Body of pancreas (tissue), 4 donors: ENCODE measurements at regions not wholly inside any gene's neighbourhood (a gene's known extent, or its start where the extent isn't known, plus 50 kb on each side); places are given as distances from the start of the nearest gene placed in this dataset.

Experiments
- ATAC-seq: fragments of 150-250 bp; one replicate; pipeline ENCODE4 v1.9.1; 2016
- DNase-seq, 4 donors: peaks; one replicate each; pipeline ENCODE4 v3.0.0-alpha.2; 2019
- H3K27ac ChIP-seq, 4 donors: fragments of 200-600 bp; sonication (generic); 1 replicate in 3 of 4; 2 replicates in 1 of 4; pipeline versions ENCODE4 v1.5.1 to v1.6.1; 2016 to 2019; ENCODE audit warnings: mild to moderate bottlenecking in 1 of 4, mixed read lengths in 1 of 4, moderate library complexity in 1 of 4
- H3K27me3 ChIP-seq, 2 donors: fragments of 200-600 bp; sonication (generic); one replicate each; pipeline ENCODE4 v1.6.0; 2016; ENCODE audit warnings: mild to moderate bottlenecking in 1 of 2
- H3K36me3 ChIP-seq, 2 donors: fragments of 200-600 bp; sonication (generic); replicated peaks in 1 of 2; 2 replicates each; pipeline ENCODE4 v1.5.1; 2016; ENCODE audit warnings: low read depth in 2 of 2; ENCODE audit not compliant: insufficient read depth in 1 of 2
- H3K4me1 ChIP-seq: fragments of 200-600 bp; sonication (generic); one replicate; pipeline ENCODE4 v1.6.0; 2016
- H3K4me3 ChIP-seq, 2 donors: fragments of 200-600 bp; sonication (generic); 1 replicate in 1 of 2; 2 replicates in 1 of 2; pipeline ENCODE4 v1.5.1; 2016 to 2019
- H3K9me3 ChIP-seq, 3 donors: fragments of 200-600 bp; sonication (generic); 1 replicate in 2 of 3; 2 replicates in 1 of 3; pipeline ENCODE4 v1.5.1; 2016
- CTCF ChIP-seq, 7 experiments: fragments of 450-650 bp in 4 of 7; fragments of 200-600 bp in 3 of 7; sonication (generic) in 3 of 7; IDR thresholded peaks; one replicate each; pipeline ENCODE4 v1.5.1; 2016 to 2019; ENCODE audit warnings: antibody characterized with exemption in 7 of 7
- POLR2A ChIP-seq, 3 donors: fragments of 450-650 bp; IDR thresholded peaks; one replicate each; pipeline ENCODE4 v1.6.1; 2016; ENCODE audit warnings: antibody characterized with exemption in 3 of 3, mild to moderate bottlenecking in 2 of 3
- WGBS, 2 donors: methylation state at CpG; one replicate each; pipeline ENCODE4 v1.1.5; 2017; 5-methylcytosine and 5-hydroxymethylcytosine counted together
- intact Hi-C: fragments of 100-400 bp; cut with DNase I; formaldehyde crosslinking; loops from one replicate; pipeline ENCODE4 v1.15.1; 2023

- no peak overlapping the region for H3K4me3 ChIP-seq
- H3K27ac ChIP-seq: no peak overlapping the region
- no peaks in the 10 kb centered on the region for H3K36me3 ChIP-seq
- ATAC-seq: no peak
- peak in 1 of 4 donors; percentile 13 for DNase-seq
- H3K27me3 ChIP-seq: no peaks in the 10 kb centered on the region
- no peaks in the 10 kb centered on the region for H3K9me3 ChIP-seq
- intact Hi-C loops: no loop called here
- TF ChIP-seq CTCF (IDR thresholded peaks at IDR 0.05) (no peak), POLR2A (IDR thresholded peaks at IDR 0.05) (no peak)
- WGBS, 2 donors: 65 to 79% methylated on average over 7 to 9 of the region's 9 CpGs
- no peaks in the 10 kb centered on the region for H3K4me1 ChIP-seq
These were observed 131.0 kb upstream of the TOPAZ1 start for GRCh38 chr3:44110648-44111047.

GRCh38 chr3:44111482-44111881, 130.2 kb upstream of the TOPAZ1 start:
- TF ChIP-seq CTCF (IDR thresholded peaks at IDR 0.05) (no peak), POLR2A (IDR thresholded peaks at IDR 0.05) (no peak)
- DNase-seq: no peak
- Histone ChIP-seq H3K4me1 (peaks cover 3% of the 10 kb centered on the region), H3K9me3 (no peaks in the 10 kb centered on the region), H3K27me3 (no peaks in the 10 kb centered on the region), H3K27ac (no peak overlapping the region), H3K36me3 (no peaks in the 10 kb centered on the region), H3K4me3 (no peak overlapping the region)
- no peak for ATAC-seq
- 72 to 77% methylated on average over 2 of the region's 2 CpGs for WGBS, 2 donors
- intact Hi-C loops: no loop called here

GRCh38 chr3:44114142-44114541, 127.5 kb upstream of the TOPAZ1 start:
- Histone ChIP-seq H3K9me3 (no peaks in the 10 kb centered on the region), H3K4me1 (peaks cover 11% of the 10 kb centered on the region), H3K27ac (no peak overlapping the region), H3K4me3 (no peak overlapping the region), H3K27me3 (no peaks in the 10 kb centered on the region), H3K36me3 (no peaks in the 10 kb centered on the region)
- ATAC-seq (peak; percentile 45), DNase-seq (peak; percentile 32 to 70 (median 58))
- 27 to 40% methylated on average over 2 to 12 of the region's 12 CpGs for WGBS, 2 donors
- intact Hi-C loops: no loop called here
- TF ChIP-seq POLR2A (IDR thresholded peaks at IDR 0.05) (no peak), CTCF (IDR thresholded peaks at IDR 0.05) (peak; percentile 25 to 54 (median 34))

- no peaks in the 10 kb centered on the region for H3K9me3 ChIP-seq
- H3K36me3 ChIP-seq: no peaks in the 10 kb centered on the region
- no peak overlapping the region for H3K4me3 ChIP-seq
- DNase-seq (peak in 3 of 4 donors; percentile 24 to 41 (median 25)), ATAC-seq (peak; percentile 88)
- peaks cover 11% of the 10 kb centered on the region for H3K4me1 ChIP-seq
- peak overlapping the region in 2 of 4 donors; percentile 44 to 68 for H3K27ac ChIP-seq
- H3K27me3 ChIP-seq: no peaks in the 10 kb centered on the region
- 18 to 19% methylated on average over 2 of the region's 2 CpGs for WGBS, 2 donors
- intact Hi-C loops: no loop called here
- TF ChIP-seq CTCF (IDR thresholded peaks at IDR 0.05) (no peak), POLR2A (IDR thresholded peaks at IDR 0.05) (no peak)
These were observed 124.4 kb upstream of the TOPAZ1 start for GRCh38 chr3:44117239-44117638.

- Histone ChIP-seq H3K36me3 (no peaks in the 10 kb centered on the region), H3K4me1 (peaks cover 11% of the 10 kb centered on the region), H3K4me3 (no peak overlapping the region), H3K27ac (peak overlapping the region in 2 of 4 donors; percentile 44 to 68), H3K9me3 (no peaks in the 10 kb centered on the region), H3K27me3 (no peaks in the 10 kb centered on the region)
- intact Hi-C loops: no loop called here
- ATAC-seq (peak; percentile 6), DNase-seq (no peak)
- WGBS, 2 donors: 59 to 62% methylated on average over 5 of the region's 5 CpGs
- TF ChIP-seq CTCF (IDR thresholded peaks at IDR 0.05): no peak
- no peak for TF ChIP-seq POLR2A (IDR thresholded peaks at IDR 0.05)
These were observed 124.0 kb upstream of the TOPAZ1 start for GRCh38 chr3:44117736-44118135.
